Activated CD4-positive, alpha-beta T cell treated with anti-CD3 and anti-CD28 coated beads, Interleukin-2, amount 10 ng/mL, durations not matched to agents 7 days and 5 days (primary cell): ENCODE measurements at regions not wholly inside any gene's neighbourhood (a gene's known extent, or its start where the extent isn't known, plus 50 kb on each side); places are given as distances from the start of the nearest gene placed in this dataset.

Experiments
- CTCF ChIA-PET: fragments of 350-600 bp; sonication (Branson Sonifier 250); formaldehyde crosslinking; loops from one replicate; lab custom pipeline; 2021; ENCODE audit warnings: antibody characterized with exemption; lab: Charles Lee
- POLR2A ChIA-PET: fragments of 350-600 bp; sonication (Branson Sonifier 250); formaldehyde crosslinking; loops from one replicate; lab custom pipeline; 2021; ENCODE audit warnings: antibody characterized with exemption; lab: Charles Lee
- DNase-seq: peaks from one replicate; pipeline ENCODE4 v3.0.0-alpha.2; 2020
- H3K27ac Mint-ChIP-seq: one replicate; pipeline ENCODE4 v1.8.0; 2021; ENCODE audit warnings: mild to moderate bottlenecking, moderate library complexity, mixed read lengths
- H3K27me3 Mint-ChIP-seq: one replicate; pipeline ENCODE4 v1.8.0; 2021; ENCODE audit warnings: mixed read lengths
- H3K36me3 Mint-ChIP-seq: one replicate; pipeline ENCODE4 v1.8.0; 2021; ENCODE audit warnings: low read depth, mixed read lengths
- H3K4me1 Mint-ChIP-seq: one replicate; pipeline ENCODE4 v1.8.0; 2021; ENCODE audit warnings: mixed read lengths
- H3K4me3 Mint-ChIP-seq: one replicate; pipeline ENCODE4 v1.8.0; 2021; ENCODE audit warnings: mild to moderate bottlenecking, moderate library complexity, mixed read lengths
- H3K9me3 Mint-ChIP-seq: one replicate; pipeline ENCODE4 v1.8.0; 2021; ENCODE audit warnings: mixed read lengths

DNA sequence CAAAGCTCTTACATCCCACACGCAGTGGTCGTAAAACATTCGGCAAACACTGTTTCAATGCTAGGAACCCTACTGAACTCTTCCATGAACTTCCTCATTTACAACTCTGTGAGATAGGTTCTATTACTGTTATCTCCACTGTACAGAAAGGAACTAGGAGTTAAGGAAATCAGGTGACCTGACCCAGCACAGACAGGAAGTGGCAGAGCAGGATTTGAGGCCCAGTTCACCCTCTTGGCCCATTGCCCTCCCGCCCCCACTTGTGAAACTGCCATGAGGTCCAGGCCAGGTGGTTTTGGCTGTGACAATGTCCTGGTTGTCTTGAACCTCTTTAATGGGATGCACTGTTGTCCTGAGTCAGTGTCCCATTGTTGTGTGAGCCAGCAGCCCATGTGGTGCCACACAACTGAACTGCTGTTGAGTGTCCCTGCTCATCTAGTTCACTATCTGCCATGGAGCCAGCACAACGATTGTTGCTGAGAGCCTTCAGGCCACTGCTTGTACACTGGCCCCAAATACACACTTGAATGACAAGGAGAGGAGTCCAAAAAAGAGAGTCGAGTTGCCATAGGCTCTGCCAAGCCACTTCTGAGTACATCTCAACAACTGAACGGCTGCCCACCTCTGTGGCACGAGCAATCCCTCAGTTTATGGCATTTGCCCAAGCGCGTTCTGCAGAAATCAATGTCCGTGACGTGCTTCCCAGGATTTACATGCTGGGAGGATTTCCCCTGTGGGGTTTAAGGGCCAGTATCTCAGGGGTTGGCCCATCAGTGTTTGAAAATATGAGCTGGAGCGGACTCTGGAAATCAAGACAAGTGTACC is 484.6 kb downstream of the TSHZ3 start:
- CTCF ChIA-PET = no interaction called here
- Mint-ChIP-seq H3K4me1 (no peaks in the 10 kb centered on the region), H3K9me3 (no peaks in the 10 kb centered on the region), H3K36me3 (no peaks in the 10 kb centered on the region), H3K27ac (no peak overlapping the region), H3K27me3 (no peaks in the 10 kb centered on the region), H3K4me3 (no peak overlapping the region)
- POLR2A ChIA-PET = no interaction called here
- no peak for DNase-seq

- POLR2A ChIA-PET = no interaction called here
- no peaks in the 10 kb centered on the region for H3K4me1 Mint-ChIP-seq
- DNase-seq = no peak
- CTCF ChIA-PET = no interaction called here
- no peaks in the 10 kb centered on the region for H3K36me3 Mint-ChIP-seq
- no peak overlapping the region for H3K27ac Mint-ChIP-seq
- no peaks in the 10 kb centered on the region for H3K9me3 Mint-ChIP-seq
- H3K27me3 Mint-ChIP-seq = no peaks in the 10 kb centered on the region
- H3K4me3 Mint-ChIP-seq = no peak overlapping the region
Observed at GRCh38 chr19:30862876-30863275, 486.4 kb downstream of the TSHZ3 start.

GRCh38 chr19:30861919-30862318 is 487.3 kb downstream of the TSHZ3 start:
- Mint-ChIP-seq H3K36me3 (no peaks in the 10 kb centered on the region), H3K4me3 (no peak overlapping the region), H3K27me3 (no peaks in the 10 kb centered on the region), H3K27ac (no peak overlapping the region), H3K9me3 (no peaks in the 10 kb centered on the region), H3K4me1 (no peaks in the 10 kb centered on the region)
- ChIA-PET CTCF (no interaction called here), POLR2A (no interaction called here)
- no peak for DNase-seq

DNA sequence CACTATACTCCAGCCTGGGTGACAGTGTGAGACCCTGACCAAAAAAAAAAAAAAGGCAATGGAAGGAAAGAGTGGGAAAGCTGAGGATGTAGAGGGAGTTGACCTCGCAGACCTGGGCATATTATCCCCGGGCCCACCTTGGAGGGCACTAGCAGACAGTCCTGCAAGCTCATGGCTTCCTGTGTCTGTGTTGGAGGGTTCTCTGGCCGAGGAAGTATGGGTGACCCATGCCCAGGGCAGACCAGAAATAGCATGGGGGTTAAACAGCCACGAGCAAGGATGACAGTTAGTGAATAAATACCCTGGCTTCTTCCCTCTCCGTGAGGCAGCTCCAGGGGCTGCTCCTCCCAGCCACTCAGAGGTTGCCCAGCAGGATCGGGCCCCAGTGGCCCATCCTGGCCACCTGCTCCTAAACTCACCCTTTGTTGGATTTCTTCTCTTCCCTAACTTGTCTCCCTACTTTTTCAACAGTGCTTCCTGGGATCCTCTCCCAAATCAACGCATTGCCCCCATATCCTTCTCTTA is 485.8 kb downstream of the ZNF536 start:
- DNase-seq = no peak
- ChIA-PET CTCF (no interaction called here), POLR2A (no interaction called here)
- Mint-ChIP-seq H3K27ac (no peak overlapping the region), H3K4me3 (no peak overlapping the region), H3K27me3 (no peaks in the 10 kb centered on the region), H3K36me3 (no peaks in the 10 kb centered on the region), H3K4me1 (no peaks in the 10 kb centered on the region), H3K9me3 (no peaks in the 10 kb centered on the region)

GRCh38 chr19:30857388-30857787 is 485.2 kb downstream of the ZNF536 start:
- Mint-ChIP-seq H3K4me1 (no peaks in the 10 kb centered on the region), H3K4me3 (no peak overlapping the region), H3K27ac (no peak overlapping the region), H3K36me3 (no peaks in the 10 kb centered on the region), H3K9me3 (no peaks in the 10 kb centered on the region), H3K27me3 (no peaks in the 10 kb centered on the region)
- no peak for DNase-seq
- CTCF ChIA-PET = no interaction called here
- POLR2A ChIA-PET = no interaction called here

- CTCF ChIA-PET = no interaction called here
- Mint-ChIP-seq H3K36me3 (no peaks in the 10 kb centered on the region), H3K9me3 (no peaks in the 10 kb centered on the region), H3K27me3 (no peaks in the 10 kb centered on the region), H3K27ac (no peak overlapping the region), H3K4me3 (no peak overlapping the region), H3K4me1 (no peaks in the 10 kb centered on the region)
- DNase-seq = no peak
- POLR2A ChIA-PET = no interaction called here
Observed at GRCh38 chr19:30856786-30857185, 484.6 kb downstream of the ZNF536 start.

GRCh38 chr19:30856376-30856775 is 484.2 kb downstream of the ZNF536 start:
- no peaks in the 10 kb centered on the region for H3K9me3 Mint-ChIP-seq
- no peaks in the 10 kb centered on the region for H3K4me1 Mint-ChIP-seq
- no peak overlapping the region for H3K27ac Mint-ChIP-seq
- DNase-seq = no peak
- no peaks in the 10 kb centered on the region for H3K36me3 Mint-ChIP-seq
- H3K27me3 Mint-ChIP-seq = no peaks in the 10 kb centered on the region
- CTCF ChIA-PET = no interaction called here
- H3K4me3 Mint-ChIP-seq = no peak overlapping the region
- POLR2A ChIA-PET = no interaction called here

DNA sequence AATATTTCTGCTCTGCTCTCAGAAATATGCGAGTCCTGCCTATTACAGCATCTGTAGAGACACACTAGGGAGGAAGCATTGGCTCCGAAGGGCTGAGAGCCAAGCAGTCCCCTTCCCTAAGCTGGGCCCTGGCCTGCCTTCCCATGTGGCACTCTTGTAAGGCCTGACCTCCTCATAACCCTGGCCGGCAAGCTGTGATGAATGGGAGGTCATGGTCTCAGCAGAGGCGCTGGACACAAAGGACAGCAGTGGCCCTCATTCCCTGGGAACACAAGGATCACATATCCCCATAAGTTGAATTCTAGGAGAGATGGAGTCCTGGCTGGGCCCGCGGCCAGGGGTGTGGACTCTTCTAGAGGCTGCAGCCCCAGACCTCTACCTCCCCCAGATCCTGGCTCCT is 483.3 kb downstream of the ZNF536 start:
- Mint-ChIP-seq H3K27me3 (no peaks in the 10 kb centered on the region), H3K27ac (no peak overlapping the region), H3K9me3 (no peaks in the 10 kb centered on the region), H3K36me3 (no peaks in the 10 kb centered on the region), H3K4me1 (no peaks in the 10 kb centered on the region), H3K4me3 (no peak overlapping the region)
- no peak for DNase-seq
- POLR2A ChIA-PET = no interaction called here
- CTCF ChIA-PET = no interaction called here

DNA sequence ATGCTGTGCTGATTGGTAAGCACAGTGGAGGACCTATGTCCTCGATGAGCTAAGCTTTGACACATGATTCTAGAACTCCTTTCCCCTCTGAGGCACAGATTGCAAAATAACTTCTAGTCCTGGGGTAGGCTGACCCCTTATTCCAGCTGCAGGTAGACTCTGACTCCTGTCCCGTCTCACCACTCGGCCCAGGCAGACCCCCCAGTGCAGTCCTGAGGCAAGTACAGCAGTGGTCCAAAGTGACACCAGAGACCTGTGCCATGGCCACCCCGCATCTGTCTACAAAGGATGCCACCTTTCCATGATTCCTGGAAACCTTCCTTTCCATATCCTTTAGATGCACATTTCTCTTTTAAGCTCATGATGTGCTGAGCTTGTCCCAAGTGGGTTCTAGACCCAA is 482.5 kb downstream of the ZNF536 start:
- H3K9me3 Mint-ChIP-seq = no peaks in the 10 kb centered on the region
- ChIA-PET CTCF (no interaction called here), POLR2A (no interaction called here)
- DNase-seq = no peak
- H3K4me3 Mint-ChIP-seq = no peak overlapping the region
- H3K4me1 Mint-ChIP-seq = no peaks in the 10 kb centered on the region
- no peaks in the 10 kb centered on the region for H3K27me3 Mint-ChIP-seq
- H3K27ac Mint-ChIP-seq = no peak overlapping the region
- H3K36me3 Mint-ChIP-seq = no peaks in the 10 kb centered on the region

GRCh38 chr19:30854207-30854606 is 482.0 kb downstream of the ZNF536 start:
- Mint-ChIP-seq H3K4me3 (no peak overlapping the region), H3K9me3 (no peaks in the 10 kb centered on the region), H3K27me3 (no peaks in the 10 kb centered on the region), H3K4me1 (no peaks in the 10 kb centered on the region), H3K36me3 (no peaks in the 10 kb centered on the region), H3K27ac (no peak overlapping the region)
- ChIA-PET POLR2A (no interaction called here), CTCF (no interaction called here)
- DNase-seq = no peak

GRCh38 chr19:30853036-30853435 is 480.9 kb downstream of the ZNF536 start:
- ChIA-PET CTCF (interaction anchor here (0.6 kb wide), 1 partner anchor 16 kb away, joined by 3 read pairs; no protein-coding TSS in a partner anchor), POLR2A (no interaction called here)
- Mint-ChIP-seq H3K27ac (no peak overlapping the region), H3K4me1 (no peaks in the 10 kb centered on the region), H3K4me3 (no peak overlapping the region), H3K27me3 (no peaks in the 10 kb centered on the region), H3K9me3 (no peaks in the 10 kb centered on the region), H3K36me3 (no peaks in the 10 kb centered on the region)
- no peak for DNase-seq

DNA sequence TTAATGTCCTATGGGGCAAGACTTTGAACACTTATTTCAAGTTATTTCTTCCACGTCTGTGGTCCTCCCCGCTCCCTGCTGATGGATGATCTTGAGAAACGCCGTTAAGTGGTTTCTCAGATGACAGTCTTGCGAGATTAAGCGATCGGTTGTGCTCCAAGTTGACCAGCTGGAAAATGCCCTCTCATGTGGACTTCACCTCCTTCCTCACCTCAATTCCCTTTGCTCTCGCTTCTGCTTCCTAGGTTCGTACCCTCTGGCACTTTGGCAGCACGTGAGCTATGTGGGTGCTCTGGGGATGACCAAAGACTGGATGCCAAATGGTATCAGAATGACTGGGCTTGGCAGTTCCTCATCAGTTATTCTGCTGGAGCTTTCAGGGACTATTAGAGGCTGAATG is 480.0 kb downstream of the ZNF536 start:
- Mint-ChIP-seq H3K27me3 (no peaks in the 10 kb centered on the region), H3K9me3 (no peaks in the 10 kb centered on the region), H3K4me3 (no peak overlapping the region), H3K4me1 (no peaks in the 10 kb centered on the region), H3K36me3 (no peaks in the 10 kb centered on the region), H3K27ac (no peak overlapping the region)
- ChIA-PET CTCF (no interaction called here), POLR2A (no interaction called here)
- no peak for DNase-seq

DNA sequence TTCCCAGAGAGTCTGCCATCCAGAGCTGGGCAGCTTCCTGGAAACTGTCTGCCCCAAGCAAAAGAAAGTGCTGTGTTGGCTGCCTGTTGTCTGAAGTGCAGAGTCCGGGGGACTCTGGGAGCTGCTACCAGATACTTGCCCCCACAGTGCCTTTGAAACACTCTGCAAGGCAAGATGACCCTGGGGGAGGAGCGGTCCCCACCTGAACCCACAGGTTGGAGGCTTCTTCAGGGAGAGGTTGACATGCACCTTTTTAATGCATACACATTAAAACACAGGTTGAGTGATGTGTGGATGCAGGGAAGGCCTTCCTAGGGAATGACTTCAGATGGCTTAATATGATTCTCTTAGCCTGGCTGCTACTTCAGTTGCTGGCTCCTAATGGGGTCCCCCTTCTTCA is 479.5 kb downstream of the ZNF536 start:
- ChIA-PET POLR2A (no interaction called here), CTCF (no interaction called here)
- H3K27ac Mint-ChIP-seq = no peak overlapping the region
- no peaks in the 10 kb centered on the region for H3K4me1 Mint-ChIP-seq
- H3K36me3 Mint-ChIP-seq = no peaks in the 10 kb centered on the region
- no peak for DNase-seq
- no peak overlapping the region for H3K4me3 Mint-ChIP-seq
- H3K9me3 Mint-ChIP-seq = no peaks in the 10 kb centered on the region
- H3K27me3 Mint-ChIP-seq = no peaks in the 10 kb centered on the region
